H1 (cell line): ENCODE measurements at regions not wholly inside any gene's neighbourhood (a gene's known extent, or its start where the extent isn't known, plus 50 kb on each side); places are given as distances from the start of the nearest gene placed in this dataset.

ENCODE experiments used
- EZH2 ChIP-seq: fragments of 200-600 bp; sonication (generic); IDR thresholded peaks from 2 replicates; pipeline ENCODE4 v1.7.1; 2012; ENCODE audit warnings: low read depth, mild to moderate bottlenecking, moderate library complexity, low read length, inconsistent platforms; ENCODE audit not compliant: severe bottlenecking
- GABPA ChIP-seq: IDR thresholded peaks from 2 replicates; pipeline ENCODE4 v1.6.1; 2011; ENCODE audit warnings: mild to moderate bottlenecking, low read length, moderate library complexity, borderline replicate concordance; ENCODE audit not compliant: insufficient read depth
- POLR2AphosphoS5 ChIP-seq: IDR thresholded peaks from 2 replicates; pipeline ENCODE4 v1.6.1; 2011; ENCODE audit warnings: low read depth, low read length
- POU5F1 ChIP-seq: IDR thresholded peaks from 2 replicates; pipeline ENCODE4 v1.6.1; 2011; ENCODE audit warnings: low read depth, mild to moderate bottlenecking, low read length, moderate library complexity
- RNF2 ChIP-seq: fragments of 200-900, 300-1000 bp; sonication (generic); IDR thresholded peaks from 2 replicates; pipeline ENCODE4 v1.7.1; 2016; ENCODE audit warnings: borderline replicate concordance, low read depth, mild to moderate bottlenecking, antibody characterized with exemption, low read length; ENCODE audit not compliant: poor library complexity, severe bottlenecking; ENCODE audit errors: missing control alignments
- SIN3A ChIP-seq, 2 experiments: IDR thresholded peaks in 1 of 2; conservative IDR thresholded peaks in 1 of 2; 2 replicates each; pipeline ENCODE4 v1.6.1; 2011 to 2012; ENCODE audit warnings: low read length in 2 of 2, improper control_type of control experiment in 1 of 2, low read depth in 1 of 2, mild to moderate bottlenecking in 1 of 2

DNA sequence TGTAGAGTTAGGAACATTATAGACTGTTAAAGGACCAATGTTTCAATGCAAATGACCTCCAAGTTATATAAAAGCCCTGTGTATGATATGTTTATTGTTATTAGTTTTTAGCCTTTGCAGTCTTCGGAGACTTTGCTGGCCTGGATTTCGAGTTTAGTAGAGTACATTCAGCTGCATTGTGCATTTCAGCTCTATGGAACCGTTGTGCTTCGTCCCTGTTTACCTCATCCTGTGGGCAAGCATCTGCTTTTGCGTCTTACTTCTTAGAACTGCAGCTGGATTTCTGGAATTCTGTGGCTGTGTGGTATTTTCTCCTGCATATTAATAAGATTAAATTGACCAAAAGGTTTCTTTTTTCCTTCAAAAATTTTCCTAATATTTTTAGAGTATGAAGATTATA is 138.6 kb downstream of the KCNRG start (continued):
- no peak for TF ChIP-seq SIN3A (conservative IDR thresholded peaks at IDR 0.05 in 1 of 2, IDR thresholded peaks at IDR 0.05 in 1 of 2; ENCODE audit: low read depth in 1 of 2, low read length in 2 of 2)
- no peak for TF ChIP-seq EZH2
- TF ChIP-seq POLR2AphosphoS5, result no peak
- TF ChIP-seq RNF2, result no peak
- no peak for TF ChIP-seq GABPA
- TF ChIP-seq POU5F1, result no peak
